Naive thymus-derived CD8-positive, alpha-beta T cell (primary cell): ENCODE measurements at regions not wholly inside any gene's neighbourhood (a gene's known extent, or its start where the extent isn't known, plus 50 kb on each side); places are given as distances from the start of the nearest gene placed in this dataset.

Source experiments
- ATAC-seq, 2 donors: fragments of 150-1000 bp; cut with Tn5 transposase in 1 of 2; sonication (Bioruptor Pico), chemical (Tn5 transposase) in 1 of 2; 1 replicate in 1 of 2; 2 replicates in 1 of 2; pipeline ENCODE4 v1.10.0; 2021; ENCODE audit warnings: mild to moderate bottlenecking in 2 of 2, moderate library complexity in 2 of 2
- POLR2A ChIA-PET: fragments of 350-600 bp; sonication (Branson Sonifier 250); formaldehyde crosslinking; loops from one replicate; lab custom pipeline; 2021; ENCODE audit warnings: antibody characterized with exemption; lab: Charles Lee
- DNase-seq, 10 donors: peaks; one replicate each; pipeline versions ENCODE4 v3.0.0 to v3.0.0-alpha.2; 2020 to 2022
- H3K27ac Mint-ChIP-seq, 10 donors: one replicate each; pipeline ENCODE4 v1.8.0; 2020 to 2022; ENCODE audit warnings: mild to moderate bottlenecking in 10 of 10, mixed read lengths in 10 of 10, moderate library complexity in 4 of 10, inconsistent platforms in 1 of 10
- H3K27me3 Mint-ChIP-seq, 5 donors: one replicate each; pipeline ENCODE4 v1.8.0; 2021 to 2022; ENCODE audit warnings: mixed read lengths in 5 of 5
- H3K36me3 Mint-ChIP-seq, 3 donors: one replicate each; pipeline ENCODE4 v1.8.0; 2020 to 2022; ENCODE audit warnings: mixed read lengths in 3 of 3, mild to moderate bottlenecking in 2 of 3, inconsistent platforms in 1 of 3
- H3K4me1 Mint-ChIP-seq, 4 donors: one replicate each; pipeline ENCODE4 v1.8.0; 2021 to 2022; ENCODE audit warnings: mixed read lengths in 4 of 4
- H3K4me3 Mint-ChIP-seq, 10 donors: one replicate each; pipeline ENCODE4 v1.8.0; 2020 to 2022; ENCODE audit warnings: mild to moderate bottlenecking in 10 of 10, mixed read lengths in 10 of 10, moderate library complexity in 6 of 10, inconsistent platforms in 1 of 10
- H3K9me3 Mint-ChIP-seq, 9 donors: one replicate each; pipeline ENCODE4 v1.8.0; 2020 to 2022; ENCODE audit warnings: mixed read lengths in 9 of 9, mild to moderate bottlenecking in 3 of 9, inconsistent platforms in 1 of 9, moderate library complexity in 1 of 9

GRCh38 chr6:3634280-3634816, 117.2 kb downstream of the PXDC1 start:
- Mint-ChIP-seq H3K27me3 (peaks cover 0 to 3% (median 0%) of the 10 kb centered on the region in 5 donors), H3K9me3 (no peaks in the 10 kb centered on the region), H3K27ac (no peak overlapping the region), H3K36me3 (peaks cover 0 to 1% (median 0%) of the 10 kb centered on the region in 3 donors), H3K4me3 (no peak overlapping the region), H3K4me1 (peaks cover 0 to 11% (median 1%) of the 10 kb centered on the region in 4 donors)
- ATAC-seq (no peak), DNase-seq (no peak)
- POLR2A ChIA-PET, result no interaction called here

GRCh38 chr6:3633711-3634110, 117.8 kb downstream of the PXDC1 start:
- POLR2A ChIA-PET, result no interaction called here
- peaks cover 0 to 3% (median 0%) of the 10 kb centered on the region in 5 donors for H3K27me3 Mint-ChIP-seq

GRCh38 chr6:3631877-3632276, 119.6 kb downstream of the PXDC1 start:
- H3K4me3 Mint-ChIP-seq, result no peak overlapping the region
- POLR2A ChIA-PET, result no interaction called here

More at GRCh38 chr6:3633711-3634110, 117.8 kb downstream of the PXDC1 start:
- DNase-seq (no peak), ATAC-seq (no peak)
- no peaks in the 10 kb centered on the region for H3K36me3 Mint-ChIP-seq
- no peak overlapping the region for H3K4me3 Mint-ChIP-seq
- H3K4me1 Mint-ChIP-seq, result peaks cover 0 to 18% (median 5%) of the 10 kb centered on the region in 4 donors
- no peak overlapping the region for H3K27ac Mint-ChIP-seq
- H3K9me3 Mint-ChIP-seq, result no peaks in the 10 kb centered on the region

GRCh38 chr6:3631186-3631585, 120.3 kb downstream of the PXDC1 start:
- Mint-ChIP-seq H3K36me3 (no peaks in the 10 kb centered on the region), H3K27me3 (peaks cover 0 to 4% (median 0%) of the 10 kb centered on the region in 5 donors), H3K4me3 (no peak overlapping the region), H3K4me1 (peaks cover 9 to 34% (median 19%) of the 10 kb centered on the region in 4 donors), H3K27ac (no peak overlapping the region), H3K9me3 (no peaks in the 10 kb centered on the region)
- ATAC-seq (no peak), DNase-seq (no peak)
- POLR2A ChIA-PET, result no interaction called here

More at GRCh38 chr6:3631877-3632276, 119.6 kb downstream of the PXDC1 start:
- no peak for ATAC-seq
- no peak overlapping the region for H3K27ac Mint-ChIP-seq
- no peaks in the 10 kb centered on the region for H3K36me3 Mint-ChIP-seq
- H3K27me3 Mint-ChIP-seq, result peaks cover 0 to 4% (median 0%) of the 10 kb centered on the region in 5 donors
- H3K4me1 Mint-ChIP-seq, result peaks cover 9 to 34% (median 19%) of the 10 kb centered on the region in 4 donors
- H3K9me3 Mint-ChIP-seq, result no peaks in the 10 kb centered on the region
- DNase-seq, result no peak

GRCh38 chr6:3630258-3630835, 121.2 kb downstream of the PXDC1 start:
- no peak for ATAC-seq

GRCh38 chr6:3627956-3628835, 123.3 kb downstream of the PXDC1 start:
- H3K27ac Mint-ChIP-seq, result peak overlapping the region in 9 of 10 donors; percentile 13 to 88 (median 67)
- H3K4me1 Mint-ChIP-seq, result peaks cover 14 to 54% (median 31%) of the 10 kb centered on the region in 4 donors
- no peaks in the 10 kb centered on the region for H3K9me3 Mint-ChIP-seq
- peak in 7 of 10 donors; percentile 6 to 61 (median 40) for DNase-seq
- no peaks in the 10 kb centered on the region for H3K36me3 Mint-ChIP-seq
- peak; percentile 54 to 89 for ATAC-seq
- peak overlapping the region in 9 of 10 donors; percentile 15 to 70 (median 55) for H3K4me3 Mint-ChIP-seq
- POLR2A ChIA-PET, result no interaction called here
- H3K27me3 Mint-ChIP-seq, result peaks cover 0 to 12% (median 0%) of the 10 kb centered on the region in 5 donors

More at GRCh38 chr6:3630258-3630835, 121.2 kb downstream of the PXDC1 start:
- peaks cover 9 to 34% (median 19%) of the 10 kb centered on the region in 4 donors for H3K4me1 Mint-ChIP-seq
- H3K27me3 Mint-ChIP-seq, result peaks cover 0 to 6% (median 0%) of the 10 kb centered on the region in 5 donors
- H3K27ac Mint-ChIP-seq, result peak overlapping the region in 1 of 10 donors; percentile 81
- no peak for DNase-seq
- H3K9me3 Mint-ChIP-seq, result no peaks in the 10 kb centered on the region
- H3K36me3 Mint-ChIP-seq, result no peaks in the 10 kb centered on the region
- POLR2A ChIA-PET, result interaction anchor here (1.1 kb wide), 1 partner anchor 218 kb away, joined by 3 read pairs; no protein-coding TSS in a partner anchor
- H3K4me3 Mint-ChIP-seq, result no peak overlapping the region

- Mint-ChIP-seq H3K4me1 (peaks cover 14 to 56% (median 34%) of the 10 kb centered on the region in 4 donors), H3K36me3 (no peaks in the 10 kb centered on the region), H3K27ac (peak overlapping the region in 3 of 10 donors; percentile 2 to 61 (median 25)), H3K27me3 (peaks cover 0 to 13% (median 0%) of the 10 kb centered on the region in 5 donors), H3K9me3 (no peaks in the 10 kb centered on the region), H3K4me3 (peak overlapping the region in 3 of 10 donors; percentile 34 to 59 (median 55))
- no peak for ATAC-seq
- POLR2A ChIA-PET, result no interaction called here
- no peak for DNase-seq
Observed at GRCh38 chr6:3627501-3627900, 124.0 kb downstream of the PXDC1 start.

- Mint-ChIP-seq H3K27me3 (peaks cover 0 to 17% (median 1%) of the 10 kb centered on the region in 5 donors), H3K4me3 (no peak overlapping the region), H3K4me1 (peaks cover 14 to 56% (median 34%) of the 10 kb centered on the region in 4 donors), H3K27ac (peak overlapping the region in 1 of 10 donors; percentile 15), H3K9me3 (no peaks in the 10 kb centered on the region), H3K36me3 (no peaks in the 10 kb centered on the region)
- DNase-seq (no peak), ATAC-seq (no peak)
- POLR2A ChIA-PET, result no interaction called here
Observed at GRCh38 chr6:3625980-3626563, 125.4 kb downstream of the PXDC1 start.

- POLR2A ChIA-PET, result no interaction called here
- no peak overlapping the region for H3K4me3 Mint-ChIP-seq
- peaks cover 0 to 19% (median 3%) of the 10 kb centered on the region in 5 donors for H3K27me3 Mint-ChIP-seq
- ATAC-seq, result no peak
- peaks cover 14 to 51% (median 33%) of the 10 kb centered on the region in 4 donors for H3K4me1 Mint-ChIP-seq
- no peak for DNase-seq
- no peaks in the 10 kb centered on the region for H3K36me3 Mint-ChIP-seq
- peak overlapping the region in 2 of 10 donors; percentile 3 to 79 for H3K27ac Mint-ChIP-seq
- no peaks in the 10 kb centered on the region for H3K9me3 Mint-ChIP-seq
Observed at GRCh38 chr6:3625149-3625979, 126.1 kb downstream of the PXDC1 start.

- POLR2A ChIA-PET, result no interaction called here
- Mint-ChIP-seq H3K4me1 (peaks cover 14 to 46% (median 33%) of the 10 kb centered on the region in 4 donors), H3K9me3 (no peaks in the 10 kb centered on the region), H3K27ac (peak overlapping the region in 8 of 10 donors; percentile 22 to 90 (median 80)), H3K36me3 (no peaks in the 10 kb centered on the region), H3K27me3 (peaks cover 0 to 19% (median 3%) of the 10 kb centered on the region in 5 donors), H3K4me3 (peak overlapping the region in 7 of 10 donors; percentile 65 to 89 (median 79))
- no peak for DNase-seq
- ATAC-seq, result no peak
Observed at GRCh38 chr6:3624250-3625136, 127.0 kb downstream of the PXDC1 start.
